WERI-Rb-1 (cell line): ENCODE measurements at regions not wholly inside any gene's neighbourhood (a gene's known extent, or its start where the extent isn't known, plus 50 kb on each side); places are given as distances from the start of the nearest gene placed in this dataset.

ENCODE experiments used
- DNase-seq: peaks from one replicate; pipeline ENCODE4 v3.0.0-alpha.2; 2020
- H3K27ac ChIP-seq: fragments of 250-450 bp; sonication (Bioruptor Pico); 2 replicates; pipeline ENCODE4 v1.5.1; 2020; ENCODE audit warnings: mild to moderate bottlenecking, moderate library complexity
- H3K27me3 ChIP-seq: fragments of 250-450 bp; sonication (Bioruptor Pico); 2 replicates; pipeline ENCODE4 v1.5.1; 2021; ENCODE audit warnings: mild to moderate bottlenecking, low read depth, moderate library complexity; ENCODE audit not compliant: insufficient read depth, severe bottlenecking
- H3K36me3 ChIP-seq: fragments of 250-450 bp; sonication (Bioruptor Pico); 2 replicates; pipeline ENCODE4 v1.5.1; 2020; ENCODE audit warnings: mild to moderate bottlenecking, moderate library complexity
- H3K4me3 ChIP-seq: 2 replicates; pipeline ENCODE4 v1.5.1; 2011; ENCODE audit warnings: low read depth, mild to moderate bottlenecking, control low read depth, low read length
- H3K9me3 ChIP-seq: fragments of 250-450 bp; sonication (Bioruptor Pico); 2 replicates; pipeline ENCODE4 v1.5.1; 2021; ENCODE audit warnings: mild to moderate bottlenecking, moderate library complexity; ENCODE audit not compliant: severe bottlenecking
- CTCF ChIP-seq: IDR thresholded peaks from 2 replicates; pipeline ENCODE4 v1.5.1; 2011; ENCODE audit warnings: low read depth, mild to moderate bottlenecking, control low read depth, inconsistent platforms, low read length

- no peak for DNase-seq
- no peak for TF ChIP-seq CTCF
- Histone ChIP-seq H3K9me3 (no peaks in the 10 kb centered on the region), H3K36me3 (no peaks in the 10 kb centered on the region), H3K27ac (no peak overlapping the region), H3K27me3 (no peaks in the 10 kb centered on the region), H3K4me3 (no peak overlapping the region)
Measured at GRCh38 chr1:82052563-82052962, 251.8 kb downstream of the ADGRL2 start.

GRCh38 chr1:82048596-82048995 lies 247.9 kb downstream of the ADGRL2 start:
- Histone ChIP-seq H3K9me3 (no peaks in the 10 kb centered on the region), H3K36me3 (no peaks in the 10 kb centered on the region), H3K27me3 (no peaks in the 10 kb centered on the region), H3K4me3 (no peak overlapping the region), H3K27ac (no peak overlapping the region)
- no peak for DNase-seq
- no peak for TF ChIP-seq CTCF

GRCh38 chr1:82045221-82045620 lies 244.5 kb downstream of the ADGRL2 start:
- Histone ChIP-seq H3K36me3 (no peaks in the 10 kb centered on the region), H3K9me3 (no peaks in the 10 kb centered on the region), H3K27ac (no peak overlapping the region), H3K27me3 (no peaks in the 10 kb centered on the region), H3K4me3 (no peak overlapping the region)
- TF ChIP-seq CTCF: no peak
- DNase-seq: no peak

GRCh38 chr1:82044536-82044935 lies 243.8 kb downstream of the ADGRL2 start:
- Histone ChIP-seq H3K9me3 (no peaks in the 10 kb centered on the region), H3K27me3 (no peaks in the 10 kb centered on the region), H3K4me3 (no peak overlapping the region), H3K27ac (no peak overlapping the region), H3K36me3 (no peaks in the 10 kb centered on the region)
- DNase-seq: no peak
- TF ChIP-seq CTCF: no peak

GRCh38 chr1:82044111-82044510 lies 243.4 kb downstream of the ADGRL2 start:
- no peak overlapping the region for H3K27ac ChIP-seq
- no peaks in the 10 kb centered on the region for H3K9me3 ChIP-seq
- DNase-seq: no peak
- no peaks in the 10 kb centered on the region for H3K36me3 ChIP-seq
- no peaks in the 10 kb centered on the region for H3K27me3 ChIP-seq
- no peak for TF ChIP-seq CTCF
- no peak overlapping the region for H3K4me3 ChIP-seq

- Histone ChIP-seq H3K27ac (no peak overlapping the region), H3K4me3 (no peak overlapping the region), H3K9me3 (no peaks in the 10 kb centered on the region), H3K27me3 (no peaks in the 10 kb centered on the region), H3K36me3 (no peaks in the 10 kb centered on the region)
- TF ChIP-seq CTCF: no peak
- DNase-seq: no peak
Measured at GRCh38 chr1:82042306-82043060, 241.7 kb downstream of the ADGRL2 start.
